ENCODE measurements at regions not wholly inside any gene's neighbourhood (a gene's known extent, or its start where the extent isn't known, plus 50 kb on each side); places are given as distances from the start of the nearest gene placed in this dataset.

- Histone ChIP-seq H3K27ac (no peak overlapping the region), H3K9me3 (ENCODE audit: low read depth) (no peaks in the 10 kb centered on the region), H3K4me3 (no peak overlapping the region), H3K79me2 (no peaks in the 10 kb centered on the region), H3K27me3 (no peaks in the 10 kb centered on the region), H3K9me2 (replicated peaks; ENCODE audit: insufficient read depth) (no peaks in the 10 kb centered on the region), H4K20me1 (ENCODE audit: insufficient read depth, poor library complexity, severe bottlenecking) (no peaks in the 10 kb centered on the region), H3K36me3 (replicated peaks; ENCODE audit: insufficient read depth, low read depth) (no peaks in the 10 kb centered on the region), H2AFZ (no peak overlapping the region), H3K4me2 (no peak overlapping the region), H3K4me1 (ENCODE audit: insufficient read depth) (no peaks in the 10 kb centered on the region)
- 71% methylated on average over 2 of the region's 2 CpGs for WGBS (ENCODE audit: low lambda C conversion rate, missing lambda C conversion rate)
- TF ChIP-seq EZH2phosphoT487 (IDR thresholded peaks at IDR 0.05; ENCODE audit: low read depth, severe bottlenecking, unreplicated experiment) (no peak), EZH2 (IDR thresholded peaks at IDR 0.05; ENCODE audit: borderline replicate concordance) (no peak)
- TF ChIP-seq, protein P1, sequence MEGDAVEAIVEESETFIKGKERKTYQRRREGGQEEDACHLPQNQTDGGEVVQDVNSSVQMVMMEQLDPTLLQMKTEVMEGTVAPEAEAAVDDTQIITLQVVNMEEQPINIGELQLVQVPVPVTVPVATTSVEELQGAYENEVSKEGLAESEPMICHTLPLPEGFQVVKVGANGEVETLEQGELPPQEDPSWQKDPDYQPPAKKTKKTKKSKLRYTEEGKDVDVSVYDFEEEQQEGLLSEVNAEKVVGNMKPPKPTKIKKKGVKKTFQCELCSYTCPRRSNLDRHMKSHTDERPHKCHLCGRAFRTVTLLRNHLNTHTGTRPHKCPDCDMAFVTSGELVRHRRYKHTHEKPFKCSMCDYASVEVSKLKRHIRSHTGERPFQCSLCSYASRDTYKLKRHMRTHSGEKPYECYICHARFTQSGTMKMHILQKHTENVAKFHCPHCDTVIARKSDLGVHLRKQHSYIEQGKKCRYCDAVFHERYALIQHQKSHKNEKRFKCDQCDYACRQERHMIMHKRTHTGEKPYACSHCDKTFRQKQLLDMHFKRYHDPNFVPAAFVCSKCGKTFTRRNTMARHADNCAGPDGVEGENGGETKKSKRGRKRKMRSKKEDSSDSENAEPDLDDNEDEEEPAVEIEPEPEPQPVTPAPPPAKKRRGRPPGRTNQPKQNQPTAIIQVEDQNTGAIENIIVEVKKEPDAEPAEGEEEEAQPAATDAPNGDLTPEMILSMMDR (IDR thresholded peaks at IDR 0.05; ENCODE audit: poor library complexity) = no peak
- peak; percentile 16 for DNase-seq (ENCODE audit: low spot score)
These were observed 71.3 kb downstream of the RPE65 start for GRCh38 chr1:68378296-68379084.

DNA sequence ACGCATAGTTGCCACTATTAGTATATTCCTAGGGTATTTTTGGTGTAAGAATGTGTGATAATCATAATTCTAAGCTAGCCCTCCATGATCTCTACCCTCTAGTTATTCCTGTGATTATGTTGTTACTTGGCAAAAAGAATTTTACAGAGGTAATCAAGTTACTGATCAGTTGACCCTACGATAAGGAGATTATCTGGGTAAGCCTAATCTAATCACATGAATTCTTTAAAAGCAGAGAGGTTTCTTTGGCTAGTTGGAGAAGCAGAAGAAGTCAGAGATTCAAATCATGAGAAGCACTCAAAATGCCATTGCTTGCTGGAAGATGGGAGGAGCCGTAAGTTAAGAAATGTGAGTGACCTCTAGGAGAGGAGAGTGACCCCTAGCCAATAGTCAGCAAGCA, 72.7 kb downstream of the RPE65 start:
- Histone ChIP-seq H3K9me2 (replicated peaks; ENCODE audit: insufficient read depth) (no peaks in the 10 kb centered on the region), H3K4me1 (ENCODE audit: insufficient read depth) (no peaks in the 10 kb centered on the region), H2AFZ (no peak overlapping the region), H3K4me2 (no peak overlapping the region), H3K9me3 (ENCODE audit: low read depth) (no peaks in the 10 kb centered on the region), H3K79me2 (no peaks in the 10 kb centered on the region), H4K20me1 (ENCODE audit: insufficient read depth, poor library complexity, severe bottlenecking) (no peaks in the 10 kb centered on the region), H3K36me3 (replicated peaks; ENCODE audit: insufficient read depth, low read depth) (no peaks in the 10 kb centered on the region), H3K27me3 (no peaks in the 10 kb centered on the region), H3K27ac (no peak overlapping the region), H3K4me3 (no peak overlapping the region)
- WGBS (ENCODE audit: low lambda C conversion rate, missing lambda C conversion rate) = 64% methylated on average over 3 of the region's 3 CpGs
- no peak for TF ChIP-seq EZH2phosphoT487 (IDR thresholded peaks at IDR 0.05; ENCODE audit: low read depth, severe bottlenecking, unreplicated experiment)
- TF ChIP-seq EZH2 (IDR thresholded peaks at IDR 0.05; ENCODE audit: borderline replicate concordance) = no peak
- TF ChIP-seq, protein P1 (IDR thresholded peaks at IDR 0.05; ENCODE audit: poor library complexity) = no peak
- no peak for DNase-seq (ENCODE audit: low spot score)

GRCh38 chr1:68376441-68376840, 73.3 kb downstream of the RPE65 start:
- no peaks in the 10 kb centered on the region for H3K27me3 ChIP-seq
- no peaks in the 10 kb centered on the region for H3K9me2 ChIP-seq (replicated peaks; ENCODE audit: insufficient read depth)
- no peak overlapping the region for H3K4me2 ChIP-seq
- H3K27ac ChIP-seq = no peak overlapping the region
- DNase-seq (ENCODE audit: low spot score) = no peak
- TF ChIP-seq, protein P1 (IDR thresholded peaks at IDR 0.05; ENCODE audit: poor library complexity) = no peak
- TF ChIP-seq EZH2phosphoT487 (IDR thresholded peaks at IDR 0.05; ENCODE audit: low read depth, severe bottlenecking, unreplicated experiment) (no peak), EZH2 (IDR thresholded peaks at IDR 0.05; ENCODE audit: borderline replicate concordance) (no peak)
- H4K20me1 ChIP-seq (ENCODE audit: insufficient read depth, poor library complexity, severe bottlenecking) = no peaks in the 10 kb centered on the region
- no peaks in the 10 kb centered on the region for H3K79me2 ChIP-seq
- no peak overlapping the region for H2AFZ ChIP-seq
- H3K4me3 ChIP-seq = no peak overlapping the region
- no peaks in the 10 kb centered on the region for H3K9me3 ChIP-seq (ENCODE audit: low read depth)
- H3K4me1 ChIP-seq (ENCODE audit: insufficient read depth) = no peaks in the 10 kb centered on the region
- H3K36me3 ChIP-seq (replicated peaks; ENCODE audit: insufficient read depth, low read depth) = no peaks in the 10 kb centered on the region
